GM12878 (cell line): ENCODE measurements at regions not wholly inside any gene's neighbourhood (a gene's known extent, or its start where the extent isn't known, plus 50 kb on each side); places are given as distances from the start of the nearest gene placed in this dataset.

Experiments used
- ASH2L ChIP-seq: fragments of 300-600, 200-600 bp; sonication (generic); IDR thresholded peaks from 2 replicates; pipeline ENCODE4 v1.6.1; 2017; ENCODE audit warnings: low read depth, mild to moderate bottlenecking, borderline replicate concordance
- BCLAF1 ChIP-seq: fragments of 450-650 bp; IDR thresholded peaks from 2 replicates; pipeline ENCODE4 v1.6.1; 2017; ENCODE audit warnings: antibody characterized with exemption, mild to moderate bottlenecking, moderate library complexity
- CHD4 ChIP-seq: fragments of 200-600 bp; sonication (generic); IDR thresholded peaks from 2 replicates; pipeline ENCODE4 v1.6.1; 2016; ENCODE audit warnings: mild to moderate bottlenecking
- E2F8 ChIP-seq: fragments of 450-650 bp; IDR thresholded peaks from 2 replicates; pipeline ENCODE4 v1.6.1; 2018; ENCODE audit warnings: mild to moderate bottlenecking, low read depth, moderate library complexity; ENCODE audit not compliant: partially characterized antibody
- EGR1 ChIP-seq, 2 experiments: IDR thresholded peaks; 1 replicate in 1 of 2; 2 replicates in 1 of 2; pipeline ENCODE4 v1.6.1; 2011 to 2012; ENCODE audit warnings: low read depth in 2 of 2, low read length in 2 of 2, borderline replicate concordance in 1 of 2, mild to moderate bottlenecking in 1 of 2, moderate library complexity in 1 of 2
- IKZF1 ChIP-seq: fragments of 450-650 bp; conservative IDR thresholded peaks from 2 replicates; pipeline ENCODE4 v1.6.1; 2017; ENCODE audit warnings: antibody characterized with exemption, mild to moderate bottlenecking
- NBN ChIP-seq: fragments of 450-650 bp; IDR thresholded peaks from 2 replicates; pipeline ENCODE4 v1.6.1; 2016
- NFXL1 ChIP-seq: fragments of 450-650 bp; IDR thresholded peaks from 2 replicates; pipeline ENCODE4 v1.6.1; 2017; ENCODE audit warnings: antibody characterized with exemption, mild to moderate bottlenecking, borderline replicate concordance
- POLR2A ChIP-seq: IDR thresholded peaks from 2 replicates; pipeline ENCODE4 v1.6.1; 2011; ENCODE audit warnings: low read depth, mild to moderate bottlenecking, low read length
- PRDM15 ChIP-seq: fragments of 450-650 bp; formaldehyde crosslinking; IDR thresholded peaks from 2 replicates; pipeline ENCODE4 v1.4.0; 2020; ENCODE audit warnings: mild to moderate bottlenecking, moderate library complexity
- REST ChIP-seq: IDR thresholded peaks from 2 replicates; pipeline ENCODE4 v1.6.1; 2012; ENCODE audit warnings: mild to moderate bottlenecking, low read depth, low read length
- SIX5 ChIP-seq: IDR thresholded peaks from 2 replicates; pipeline ENCODE4 v1.6.1; 2011; ENCODE audit warnings: mild to moderate bottlenecking, low read depth, low read length, moderate library complexity; ENCODE audit not compliant: severe bottlenecking
- YY1 ChIP-seq: IDR thresholded peaks from 2 replicates; pipeline ENCODE4 v1.6.1; 2011; ENCODE audit warnings: low read depth, mild to moderate bottlenecking, low read length
- ZBED1 ChIP-seq: IDR thresholded peaks from 2 replicates; pipeline ENCODE4 v1.6.1; 2016; ENCODE audit warnings: borderline replicate concordance
- ZNF207 ChIP-seq: fragments of 450-650 bp; IDR thresholded peaks from 2 replicates; pipeline ENCODE4 v1.6.1; 2014; ENCODE audit warnings: antibody characterized with exemption, mild to moderate bottlenecking, borderline replicate concordance
- ZNF217 ChIP-seq: fragments of 450-650 bp; IDR thresholded peaks from 2 replicates; pipeline ENCODE4 v1.6.1; 2017; ENCODE audit warnings: antibody characterized with exemption, mild to moderate bottlenecking
- TF ChIP-seq, protein P1 (sequence below): IDR thresholded peaks from 2 replicates; pipeline ENCODE4 v1.6.1; 2012; ENCODE audit warnings: low read depth, low read length, improper control_type of control experiment

GRCh38 chr9:14994738-14995137 lies 84.5 kb upstream of the FREM1 start (continued):
- TF ChIP-seq PRDM15: no peak
- TF ChIP-seq BCLAF1: no peak
- no peak for TF ChIP-seq ZNF217
- no peak for TF ChIP-seq ASH2L
- TF ChIP-seq REST: no peak
- TF ChIP-seq SIX5: no peak
- no peak for TF ChIP-seq NFXL1
- TF ChIP-seq CHD4: no peak
- TF ChIP-seq ZNF207: no peak
- TF ChIP-seq POLR2A: no peak
- TF ChIP-seq NBN: no peak
- TF ChIP-seq E2F8: no peak
- no peak for TF ChIP-seq YY1
- no peak for TF ChIP-seq IKZF1
- TF ChIP-seq, protein P1, sequence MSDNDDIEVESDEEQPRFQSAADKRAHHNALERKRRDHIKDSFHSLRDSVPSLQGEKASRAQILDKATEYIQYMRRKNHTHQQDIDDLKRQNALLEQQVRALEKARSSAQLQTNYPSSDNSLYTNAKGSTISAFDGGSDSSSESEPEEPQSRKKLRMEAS: no peak
- no peak for TF ChIP-seq ZBED1
- TF ChIP-seq EGR1 (IDR thresholded peaks at IDR 0.05; ENCODE audit: borderline replicate concordance in 1 of 2, low read depth in 2 of 2, low read length in 2 of 2): no peak
